ENCODE measurements at regions not wholly inside any gene's neighbourhood (a gene's known extent, or its start where the extent isn't known, plus 50 kb on each side); places are given as distances from the start of the nearest gene placed in this dataset.

DNA sequence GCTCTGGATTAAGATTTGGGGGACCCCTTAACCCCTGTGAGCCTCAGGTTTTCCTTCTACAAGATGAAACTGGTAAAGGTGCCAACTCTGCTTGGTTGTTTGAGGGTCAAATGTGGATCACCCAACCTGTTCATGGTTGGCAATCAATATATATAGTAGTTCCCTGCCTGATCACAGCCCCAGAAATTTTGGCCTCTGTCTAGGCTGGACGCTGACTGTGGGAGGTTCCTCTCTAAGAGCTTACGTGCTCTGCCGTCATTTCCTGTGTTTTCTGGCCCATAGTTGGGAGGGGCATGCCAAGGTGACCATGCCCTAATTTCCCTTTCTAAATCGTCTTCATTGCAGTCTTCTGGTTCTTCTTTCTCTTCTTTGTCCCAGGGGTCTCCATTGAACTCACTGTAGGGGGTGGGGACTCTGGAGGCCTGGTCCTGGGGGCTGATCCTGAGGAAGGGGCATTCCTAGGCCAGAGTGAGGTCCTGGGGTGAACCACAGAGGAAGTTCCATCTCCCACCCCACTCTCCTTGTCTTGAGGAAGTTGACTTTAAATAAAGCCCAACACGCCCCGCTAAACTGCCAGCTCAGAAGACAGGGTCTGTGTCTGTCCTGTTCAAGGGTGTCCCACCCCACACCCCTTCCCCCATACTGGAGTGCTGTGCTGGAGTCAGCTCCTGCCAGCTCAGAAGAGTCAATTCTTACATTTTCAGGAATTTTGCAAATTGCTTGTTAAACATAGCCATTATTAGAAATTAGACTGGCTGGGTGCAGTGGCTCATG, 98.9 kb upstream of the SDK1 start:
- no TSS peak for BruUV-seq (replicated peaks)
- Histone ChIP-seq H2AFZ (replicated peaks; ENCODE audit: low read length, poor library complexity) (no peak overlapping the region), H3K27ac (ENCODE audit: insufficient read depth, low read length) (no peak overlapping the region), H3K9me3 (ENCODE audit: control insufficient read depth, insufficient read depth, low read length) (no peaks in the 10 kb centered on the region), H3K27me3 (ENCODE audit: control insufficient read depth, insufficient read depth, low read length) (no peaks in the 10 kb centered on the region), H4K91ac (ENCODE audit: insufficient read depth, low read depth, low read length) (no peak overlapping the region), H3K4me3 (ENCODE audit: insufficient read depth, low read depth, low read length) (no peak overlapping the region), H4K8ac (ENCODE audit: low read depth in 2 of 2, low read length in 2 of 2) (no peak overlapping the region), H3K18ac (ENCODE audit: low read depth, low read length) (no peak overlapping the region), H3K36me3 (ENCODE audit: control insufficient read depth, insufficient read depth, low read length) (no peaks in the 10 kb centered on the region), H3K79me1 (ENCODE audit: low read depth in 1 of 2, low read length in 2 of 2) (no peaks in the 10 kb centered on the region), H3K4ac (ENCODE audit: low read depth, low read length) (no peak overlapping the region), H2AK5ac (ENCODE audit: low read depth, low read length) (no peak overlapping the region), H2AK9ac (replicated peaks; ENCODE audit: low read depth, low read length, poor library complexity) (no peak overlapping the region), H2BK5ac (ENCODE audit: low read depth, low read length, poor library complexity, severe bottlenecking) (no peak overlapping the region), H4K20me1 (ENCODE audit: insufficient read depth, low read length) (no peaks in the 10 kb centered on the region), H4K5ac (ENCODE audit: low read depth, low read length) (no peak overlapping the region), H2BK20ac (ENCODE audit: low read depth, low read length) (no peak overlapping the region), H3K4me1 (ENCODE audit: control insufficient read depth, insufficient read depth, low read length) (no peaks in the 10 kb centered on the region), H3K56ac (ENCODE audit: extremely low read depth, insufficient read depth, low read length) (no peak overlapping the region), H2BK120ac (ENCODE audit: low read depth, low read length) (no peak overlapping the region), H3K9ac (ENCODE audit: low read depth, low read length) (no peak overlapping the region), H3K4me2 (ENCODE audit: low read depth, low read length) (no peak overlapping the region), H3K23ac (ENCODE audit: low read depth, low read length) (no peak overlapping the region), H2BK15ac (ENCODE audit: low read depth, low read length) (no peak overlapping the region), H3K14ac (replicated peaks; ENCODE audit: low read depth, low read length) (no peak overlapping the region), H3K9me1 (ENCODE audit: insufficient read depth, low read length) (no peaks in the 10 kb centered on the region)
- in situ Hi-C loops (cut with MboI; ENCODE audit: low sequenced_read_pairs): no loop called here
- intact Hi-C loops (cut with micrococcal nuclease): no loop called here
- WGBS, 2 experiments (ENCODE audit: extremely low coverage in 2 of 2, insufficient read length in 1 of 2): no CpG with 5 or more reads among the region's 6 CpGs
- ATAC-seq (ENCODE audit: low read depth) (no peak), DNase-seq (no peak)
- POLR2A ChIA-PET (ENCODE audit: unreplicated experiment): no interaction called here
- dilution Hi-C loops (cut with HindIII; ENCODE audit: low sequenced_read_pairs, unreplicated experiment): no loop called here
- CTCF ChIA-PET: no interaction called here
- no peak for TF ChIP-seq CHD1 (IDR thresholded peaks at IDR 0.05; ENCODE audit: low read depth, low read length)
- TF ChIP-seq FOS (IDR thresholded peaks at IDR 0.05; ENCODE audit: low read depth, low read length): no peak
- TF ChIP-seq, protein P1, sequence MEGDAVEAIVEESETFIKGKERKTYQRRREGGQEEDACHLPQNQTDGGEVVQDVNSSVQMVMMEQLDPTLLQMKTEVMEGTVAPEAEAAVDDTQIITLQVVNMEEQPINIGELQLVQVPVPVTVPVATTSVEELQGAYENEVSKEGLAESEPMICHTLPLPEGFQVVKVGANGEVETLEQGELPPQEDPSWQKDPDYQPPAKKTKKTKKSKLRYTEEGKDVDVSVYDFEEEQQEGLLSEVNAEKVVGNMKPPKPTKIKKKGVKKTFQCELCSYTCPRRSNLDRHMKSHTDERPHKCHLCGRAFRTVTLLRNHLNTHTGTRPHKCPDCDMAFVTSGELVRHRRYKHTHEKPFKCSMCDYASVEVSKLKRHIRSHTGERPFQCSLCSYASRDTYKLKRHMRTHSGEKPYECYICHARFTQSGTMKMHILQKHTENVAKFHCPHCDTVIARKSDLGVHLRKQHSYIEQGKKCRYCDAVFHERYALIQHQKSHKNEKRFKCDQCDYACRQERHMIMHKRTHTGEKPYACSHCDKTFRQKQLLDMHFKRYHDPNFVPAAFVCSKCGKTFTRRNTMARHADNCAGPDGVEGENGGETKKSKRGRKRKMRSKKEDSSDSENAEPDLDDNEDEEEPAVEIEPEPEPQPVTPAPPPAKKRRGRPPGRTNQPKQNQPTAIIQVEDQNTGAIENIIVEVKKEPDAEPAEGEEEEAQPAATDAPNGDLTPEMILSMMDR (conservative IDR thresholded peaks at IDR 0.05; ENCODE audit: low read depth, low read length): no peak
- TF ChIP-seq NFE2L2 (IDR thresholded peaks at IDR 0.05; ENCODE audit: low read depth, low read length): no peak
- TF ChIP-seq SMC3 (IDR thresholded peaks at IDR 0.05; ENCODE audit: low read depth, low read length): no peak
- no peak for TF ChIP-seq MAFK (IDR thresholded peaks at IDR 0.05; ENCODE audit: low read depth, low read length)
- no peak for TF ChIP-seq MXI1 (IDR thresholded peaks at IDR 0.05; ENCODE audit: borderline replicate concordance, low read depth, low read length)
- no peak for TF ChIP-seq MAZ (IDR thresholded peaks at IDR 0.05; ENCODE audit: borderline replicate concordance, low read depth, low read length)
- TF ChIP-seq, protein P2, sequence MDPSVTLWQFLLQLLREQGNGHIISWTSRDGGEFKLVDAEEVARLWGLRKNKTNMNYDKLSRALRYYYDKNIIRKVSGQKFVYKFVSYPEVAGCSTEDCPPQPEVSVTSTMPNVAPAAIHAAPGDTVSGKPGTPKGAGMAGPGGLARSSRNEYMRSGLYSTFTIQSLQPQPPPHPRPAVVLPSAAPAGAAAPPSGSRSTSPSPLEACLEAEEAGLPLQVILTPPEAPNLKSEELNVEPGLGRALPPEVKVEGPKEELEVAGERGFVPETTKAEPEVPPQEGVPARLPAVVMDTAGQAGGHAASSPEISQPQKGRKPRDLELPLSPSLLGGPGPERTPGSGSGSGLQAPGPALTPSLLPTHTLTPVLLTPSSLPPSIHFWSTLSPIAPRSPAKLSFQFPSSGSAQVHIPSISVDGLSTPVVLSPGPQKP (IDR thresholded peaks at IDR 0.05; ENCODE audit: borderline replicate concordance, low read depth, low read length): no peak
- TF ChIP-seq RCOR1 (IDR thresholded peaks at IDR 0.05; ENCODE audit: insufficient replicate concordance, low read length): no peak
- TF ChIP-seq POLR2A (IDR thresholded peaks at IDR 0.05; ENCODE audit: low read depth, low read length): no peak
- TF ChIP-seq, protein P3, sequence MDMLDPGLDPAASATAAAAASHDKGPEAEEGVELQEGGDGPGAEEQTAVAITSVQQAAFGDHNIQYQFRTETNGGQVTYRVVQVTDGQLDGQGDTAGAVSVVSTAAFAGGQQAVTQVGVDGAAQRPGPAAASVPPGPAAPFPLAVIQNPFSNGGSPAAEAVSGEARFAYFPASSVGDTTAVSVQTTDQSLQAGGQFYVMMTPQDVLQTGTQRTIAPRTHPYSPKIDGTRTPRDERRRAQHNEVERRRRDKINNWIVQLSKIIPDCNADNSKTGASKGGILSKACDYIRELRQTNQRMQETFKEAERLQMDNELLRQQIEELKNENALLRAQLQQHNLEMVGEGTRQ (IDR thresholded peaks at IDR 0.05; ENCODE audit: low read depth, low read length): no peak
- TF ChIP-seq CEBPB (IDR thresholded peaks at IDR 0.05; ENCODE audit: low read depth, low read length): no peak
- no peak for TF ChIP-seq RAD21 (IDR thresholded peaks at IDR 0.05; ENCODE audit: low read length)
- no peak for TF ChIP-seq BHLHE40 (IDR thresholded peaks at IDR 0.05; ENCODE audit: low read depth, low read length)
- no peak for TF ChIP-seq RFX5 (IDR thresholded peaks at IDR 0.05; ENCODE audit: low read depth, low read length)
